CD4-positive, alpha-beta T cell treated with Interleukin-4 for 1 hour (primary cell): ENCODE measurements at regions not wholly inside any gene's neighbourhood (a gene's known extent, or its start where the extent isn't known, plus 50 kb on each side); places are given as distances from the start of the nearest gene placed in this dataset.
"Not testable (repeated sequence)": the region's sequence is repeated elsewhere in the genome, so short reads cannot be mapped to it uniquely, and the experiment has no call there.

Source experiments
- DNase-seq, 2 donors: peaks; one replicate each; pipeline ENCODE4 v3.0.0-alpha.2; 2020 to 2022

GRCh38 chr1:212495766-212496494 is 63.2 kb downstream of the NENF start:
- no peak for DNase-seq

- no peak for DNase-seq
Measured at GRCh38 chr1:212496682-212497081, 64.0 kb downstream of the NENF start.

GRCh38 chr1:212497553-212497952 is 64.8 kb downstream of the NENF start:
- no peak for DNase-seq

GRCh38 chr1:212498283-212499040 is 65.7 kb downstream of the NENF start:
- DNase-seq, result peak in 1 of 2 donors; percentile 67

GRCh38 chr1:212500351-212500750 is 67.6 kb downstream of the NENF start:
- no peak for DNase-seq

- no peak for DNase-seq
Measured at GRCh38 chr1:212500983-212501382, 68.3 kb downstream of the NENF start.

- no peak for DNase-seq
Measured at GRCh38 chr1:212503714-212504113, 71.0 kb downstream of the NENF start.

- no peak for DNase-seq
Measured at GRCh38 chr1:212504171-212504803, 71.6 kb downstream of the NENF start.

GRCh38 chr1:212506666-212507065 is 73.9 kb downstream of the NENF start:
- DNase-seq, result no peak

- no peak for DNase-seq
Measured at GRCh38 chr1:212507369-212507768, 74.6 kb downstream of the NENF start.

GRCh38 chr1:212512816-212513559 is 80.3 kb downstream of the NENF start:
- DNase-seq, result no peak

GRCh38 chr1:212513586-212513985 is 80.9 kb downstream of the NENF start:
- DNase-seq, result no peak

GRCh38 chr1:212514056-212514614 is 81.4 kb downstream of the NENF start:
- DNase-seq, result peak; percentile 10 to 32

- no peak for DNase-seq
Measured at GRCh38 chr1:212514782-212515181, 82.1 kb downstream of the NENF start.

- no peak for DNase-seq
Measured at GRCh38 chr1:212515329-212515760, 82.6 kb downstream of the NENF start.

GRCh38 chr1:212516012-212516411 is 83.3 kb downstream of the NENF start:
- DNase-seq, result not testable (repeated sequence)

GRCh38 chr1:212518188-212519054 is 85.7 kb downstream of the NENF start:
- DNase-seq, result no peak

- DNase-seq, result no peak
Measured at GRCh38 chr1:212519131-212519530, 86.4 kb downstream of the NENF start.

GRCh38 chr1:212520299-212520698 is 87.6 kb downstream of the NENF start:
- no peak for DNase-seq

- no peak for DNase-seq
Measured at GRCh38 chr1:212520746-212521145, 87.8 kb upstream of the ATF3 start.

- DNase-seq, result no peak
Measured at GRCh38 chr1:212525479-212526110, 83.0 kb upstream of the ATF3 start.
